ENCODE measurements at regions not wholly inside any gene's neighbourhood (a gene's known extent, or its start where the extent isn't known, plus 50 kb on each side); places are given as distances from the start of the nearest gene placed in this dataset.
A peak's percentile ranks its signal among the peaks of the same experiment; 100 is the strongest.
"Not testable (repeated sequence)": the region's sequence is repeated elsewhere in the genome, so short reads cannot be mapped to it uniquely, and the experiment has no call there.

GRCh38 chr16:13633391-13633861 lies 286.5 kb upstream of the ERCC4 start:
- FAIRE-seq: no peak

DNA sequence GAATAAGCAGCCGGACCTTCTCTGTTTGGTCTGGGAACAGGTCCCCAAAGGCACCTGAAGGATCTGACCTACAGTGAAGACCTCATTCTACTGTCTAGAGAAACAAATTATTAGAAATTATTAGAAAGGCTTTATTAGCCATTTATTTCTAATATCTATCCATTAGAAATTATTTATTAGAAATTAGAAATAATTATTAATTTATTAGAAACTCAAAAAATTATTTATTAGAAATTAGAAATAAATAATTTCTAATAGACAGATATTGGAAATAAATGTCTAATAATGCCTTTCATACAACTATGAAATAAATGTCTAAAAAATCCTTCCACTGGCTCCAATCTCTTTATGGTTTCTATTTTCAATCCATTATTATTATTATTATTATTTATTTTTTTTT lies 285.7 kb upstream of the ERCC4 start:
- peak; percentile 46 for FAIRE-seq

GRCh38 chr16:13634959-13635358 lies 285.0 kb upstream of the ERCC4 start:
- FAIRE-seq: no peak

DNA sequence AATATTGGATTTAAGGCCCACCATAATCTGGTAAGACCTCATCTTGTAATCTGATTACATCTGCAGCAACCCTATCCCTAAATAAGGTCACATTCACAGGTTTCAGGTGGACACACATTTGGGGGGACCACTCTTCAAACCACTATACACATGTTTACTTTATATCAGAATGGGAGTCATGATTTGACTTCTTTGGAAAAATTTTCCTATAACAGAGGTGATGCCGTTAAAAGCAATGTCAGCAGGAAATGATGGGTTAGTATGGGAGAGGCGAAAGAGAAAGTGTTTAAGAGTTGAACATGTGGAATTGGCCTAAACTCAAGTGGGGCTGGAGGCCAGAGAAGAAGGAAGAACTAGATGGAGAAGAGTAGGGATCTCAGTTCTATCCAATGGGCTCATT lies 281.7 kb upstream of the ERCC4 start:
- FAIRE-seq: no peak

DNA sequence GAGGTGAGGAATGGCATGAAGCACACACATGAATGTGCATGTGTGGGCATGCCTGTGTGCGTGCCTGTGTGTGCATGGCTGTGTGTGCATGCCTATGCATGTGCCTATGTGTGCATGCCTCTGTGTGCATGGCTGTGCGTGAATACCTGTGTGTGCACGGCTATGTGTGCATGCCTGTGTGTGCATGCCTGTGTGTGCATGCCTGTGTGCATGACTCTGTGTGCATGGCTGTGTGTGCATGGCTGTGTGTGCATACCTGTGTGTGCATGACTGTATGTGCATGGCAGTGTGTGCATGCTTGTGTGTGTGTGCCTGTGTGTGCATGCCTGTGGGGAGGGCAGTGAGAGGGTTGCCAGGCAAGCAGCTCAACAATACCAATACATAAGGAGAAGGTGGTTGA lies 276.5 kb upstream of the ERCC4 start:
- FAIRE-seq: no peak

DNA sequence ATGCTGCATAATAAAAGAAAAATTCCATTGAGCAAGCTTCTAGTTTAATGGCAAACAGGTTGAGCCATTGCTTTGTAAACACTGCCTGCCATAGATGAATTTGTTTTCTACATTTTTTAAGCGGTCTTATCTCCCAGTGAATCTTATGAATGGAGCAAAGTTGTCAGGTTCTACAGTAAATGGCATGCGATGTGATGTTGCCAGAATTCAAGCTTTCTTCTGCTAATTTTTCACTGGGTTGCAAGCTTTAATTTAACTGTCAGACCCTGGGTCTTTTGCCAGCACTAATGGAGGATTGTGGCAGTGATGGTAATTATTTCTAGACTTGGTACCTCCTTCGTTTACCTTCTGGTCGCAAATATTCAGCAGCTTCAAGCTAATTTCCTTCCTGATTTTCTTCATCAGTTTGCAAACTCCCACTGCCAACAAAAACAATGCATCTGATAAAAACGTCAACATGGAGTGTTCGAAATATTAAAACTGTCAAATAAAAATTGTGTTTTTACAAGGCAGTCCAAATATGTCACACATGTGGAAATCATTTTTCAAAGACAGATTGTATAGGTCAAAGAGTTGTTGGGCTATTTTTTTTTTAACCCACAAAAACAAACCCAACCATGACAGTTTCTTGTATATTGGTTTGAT lies 274.2 kb upstream of the ERCC4 start:
- no peak for FAIRE-seq

GRCh38 chr16:13660807-13661206 lies 259.1 kb upstream of the ERCC4 start:
- no peak for FAIRE-seq

DNA sequence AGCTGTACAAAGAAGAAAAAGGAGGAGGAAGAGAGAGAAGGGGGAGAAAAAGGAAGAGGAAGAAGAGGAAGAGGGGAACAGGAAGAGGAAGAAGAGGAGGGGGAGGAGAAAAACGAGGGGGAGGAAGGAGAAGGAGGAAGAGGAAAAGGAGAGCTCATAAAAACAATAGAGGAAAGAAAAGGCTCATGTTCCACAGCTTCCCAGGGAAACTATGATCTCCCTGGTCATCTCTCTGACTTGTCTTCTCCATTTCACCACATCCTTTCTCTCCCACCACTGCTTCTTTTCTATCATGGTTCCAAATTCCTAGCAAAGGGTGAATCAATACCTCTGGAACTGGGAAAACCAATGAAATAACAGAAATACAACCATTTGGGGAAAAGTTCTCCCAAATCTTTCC lies 254.1 kb upstream of the ERCC4 start:
- no peak for FAIRE-seq

- no peak for FAIRE-seq
Observed at GRCh38 chr16:13672196-13672595, 247.8 kb upstream of the ERCC4 start.

GRCh38 chr16:13680021-13680889 lies 239.7 kb upstream of the ERCC4 start:
- no peak for FAIRE-seq

DNA sequence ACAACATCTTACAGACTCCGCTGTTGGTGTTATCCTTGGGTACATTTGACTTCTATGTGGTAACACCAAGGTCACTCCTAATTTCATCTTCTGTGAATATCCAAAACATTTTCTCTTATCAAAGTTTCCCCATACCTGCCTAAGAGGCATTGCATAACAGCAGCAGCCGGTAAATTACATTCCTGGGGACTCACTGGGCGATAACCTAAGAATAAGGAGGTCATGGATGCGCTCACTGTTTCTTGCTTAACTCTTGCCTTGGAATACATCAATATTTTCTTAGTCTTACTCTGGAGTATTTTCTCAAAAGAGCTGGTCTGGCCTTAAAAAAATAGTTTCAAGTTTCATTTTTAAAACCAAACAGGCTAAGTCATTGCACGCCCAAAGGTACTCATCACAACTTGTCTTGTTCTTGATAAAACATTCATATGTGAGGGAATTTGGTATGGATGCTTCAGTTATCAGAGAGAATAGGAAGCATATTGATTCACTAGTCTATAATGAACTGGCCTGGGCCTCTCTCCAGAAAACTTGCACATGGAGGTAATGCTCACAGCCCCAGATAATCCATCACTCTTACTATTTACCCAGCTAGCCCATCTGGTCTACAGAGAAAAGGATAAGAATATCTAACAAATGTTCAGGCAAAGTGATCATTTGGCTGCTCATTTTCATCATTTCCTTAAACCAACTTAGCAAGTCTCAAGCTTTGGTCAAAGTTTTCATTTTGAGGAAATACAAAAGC lies 235.0 kb upstream of the ERCC4 start:
- FAIRE-seq: no peak

- FAIRE-seq: no peak
Observed at GRCh38 chr16:13696017-13696416, 223.9 kb upstream of the ERCC4 start.

DNA sequence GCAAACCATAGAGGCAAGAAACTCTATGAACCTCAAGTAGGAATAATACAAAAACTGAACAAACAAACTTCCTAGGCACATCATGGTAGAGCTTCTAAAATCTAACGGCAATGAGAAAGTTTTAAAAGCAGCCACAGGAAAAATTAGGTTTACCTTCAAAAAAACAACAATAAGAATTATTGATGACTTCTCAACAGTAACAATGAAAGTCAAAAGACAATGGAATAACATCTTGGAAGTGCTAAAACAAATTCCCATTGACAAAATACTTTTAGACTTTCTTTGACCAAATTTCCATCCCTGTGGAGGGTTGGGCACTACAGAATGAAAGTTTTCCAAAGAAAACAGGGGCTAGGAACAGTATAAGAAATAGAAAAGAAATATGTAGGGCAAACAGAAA lies 222.9 kb upstream of the ERCC4 start:
- FAIRE-seq: no peak

GRCh38 chr16:13697568-13697967 lies 222.4 kb upstream of the ERCC4 start:
- no peak for FAIRE-seq

DNA sequence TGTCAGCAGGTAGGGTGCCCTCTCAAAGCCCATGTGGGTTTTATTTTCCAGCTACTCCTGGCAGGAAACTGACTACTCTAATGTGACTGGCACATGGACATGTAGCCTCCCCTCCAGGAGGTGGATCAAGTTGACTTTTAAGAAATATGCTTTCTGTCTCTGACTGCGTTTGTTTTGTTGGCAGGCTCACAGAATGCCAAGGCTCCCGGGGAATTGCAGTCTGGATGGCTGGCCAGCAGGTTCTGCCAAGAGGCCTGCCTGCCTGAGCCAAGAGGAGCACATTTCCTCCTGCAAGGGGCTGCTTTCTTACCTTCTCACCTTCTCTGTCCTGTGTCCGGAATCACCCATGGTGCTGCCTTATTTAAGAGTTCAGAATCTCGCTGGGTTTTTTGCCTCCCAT lies 217.3 kb upstream of the ERCC4 start:
- no peak for FAIRE-seq

DNA sequence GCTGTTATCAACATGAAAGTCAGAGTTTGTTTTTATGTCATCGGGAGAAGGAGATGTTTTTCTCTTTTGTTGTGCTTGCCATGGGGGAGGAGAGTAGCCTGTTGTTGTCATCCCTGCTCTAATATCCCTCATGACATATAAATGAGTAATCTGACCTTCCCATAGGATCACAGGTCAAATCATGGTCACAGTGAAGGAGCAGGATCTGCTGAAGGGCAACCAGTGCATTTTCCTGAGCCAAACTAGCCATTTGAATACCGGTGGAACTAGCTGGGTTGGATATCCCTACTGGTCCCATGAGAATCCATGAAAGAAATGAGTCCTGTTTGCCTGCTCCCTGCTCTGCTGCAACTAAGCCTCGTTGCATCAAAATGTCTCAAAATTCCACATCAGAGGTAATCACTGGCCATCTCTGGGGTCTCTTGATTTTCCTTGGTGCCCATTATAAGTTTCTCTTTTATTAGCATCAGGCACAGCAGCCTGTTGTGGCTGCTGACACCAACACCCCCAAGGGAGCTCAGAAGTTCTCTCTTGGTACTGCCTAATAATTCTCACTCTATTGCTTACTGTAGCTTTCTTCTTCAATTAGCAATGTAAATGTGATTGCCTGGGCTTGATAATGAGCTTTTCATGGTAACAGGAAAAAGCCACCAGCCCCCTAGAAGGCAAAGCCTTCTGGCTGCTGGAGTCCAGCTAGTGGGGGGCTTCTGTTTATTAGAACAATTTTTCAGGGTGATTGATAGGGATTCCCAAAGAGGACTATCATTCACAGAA lies 211.4 kb upstream of the ERCC4 start:
- FAIRE-seq: no peak

GRCh38 chr16:13718748-13719147 lies 201.2 kb upstream of the ERCC4 start:
- no peak for FAIRE-seq

- FAIRE-seq: no peak
Observed at GRCh38 chr16:13727943-13728342, 192.0 kb upstream of the ERCC4 start.

DNA sequence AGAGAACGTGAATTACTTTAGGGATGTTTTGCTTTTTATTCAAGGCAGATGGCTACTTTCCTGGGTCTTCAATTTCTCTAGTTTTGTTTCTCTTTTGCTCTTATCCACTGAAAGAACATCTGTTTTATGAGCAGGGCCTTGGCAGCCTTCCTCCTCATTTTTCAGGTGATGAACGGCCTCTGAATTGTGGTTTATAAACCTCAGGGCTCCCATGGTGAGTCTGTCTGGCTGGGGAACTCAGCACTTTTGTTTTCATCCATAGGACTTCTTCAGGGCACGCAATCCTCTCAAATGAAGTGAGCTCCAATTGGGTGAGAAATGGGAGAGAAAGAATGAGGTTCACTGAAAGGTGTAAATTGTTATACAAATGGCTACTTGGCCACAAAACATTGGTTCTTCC lies 186.4 kb upstream of the ERCC4 start:
- no peak for FAIRE-seq

- not testable (repeated sequence) for FAIRE-seq
Observed at GRCh38 chr16:13739621-13740373, 180.2 kb upstream of the ERCC4 start.

- FAIRE-seq: no peak
Observed at GRCh38 chr16:13742928-13743327, 177.0 kb upstream of the ERCC4 start.

DNA sequence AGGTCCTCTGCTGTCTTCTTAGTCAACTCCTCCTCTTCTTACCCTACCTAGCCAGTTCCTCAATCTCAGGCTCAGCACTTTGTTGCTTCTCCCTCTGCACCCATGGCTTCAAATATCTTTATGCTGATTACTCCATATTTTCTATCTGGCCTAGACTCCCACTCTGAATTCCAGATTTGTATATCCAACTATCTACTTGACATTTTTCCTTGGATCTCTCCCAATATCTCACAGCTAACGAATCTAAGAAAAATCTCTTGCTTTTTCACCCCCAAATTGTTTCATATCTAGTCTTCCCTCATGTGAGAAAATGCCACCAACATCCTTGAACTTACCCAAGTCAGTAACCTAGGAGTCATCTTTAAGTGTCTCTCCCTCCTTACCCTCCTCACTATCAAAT lies 176.4 kb upstream of the ERCC4 start:
- FAIRE-seq: no peak
